Medulla oblongata (tissue), 1 donor: ENCODE measurements at regions not wholly inside any gene's neighbourhood (a gene's known extent, or its start where the extent isn't known, plus 50 kb on each side); places are given as distances from the start of the nearest gene placed in this dataset.

ENCODE experiments used
- DNase-seq: peaks from one replicate; pipeline ENCODE4 v3.0.0-alpha.2; 2015; ENCODE audit errors: extremely low spot score

- DNase-seq = no peak
These were observed 758.2 kb upstream of the CDH7 start for GRCh38 chr18:64992654-64993053.

GRCh38 chr18:64991102-64991501, 759.7 kb upstream of the CDH7 start:
- DNase-seq = no peak

- no peak for DNase-seq
These were observed 763.8 kb upstream of the CDH7 start for GRCh38 chr18:64986906-64987495.

GRCh38 chr18:64983497-64984238, 767.1 kb upstream of the CDH7 start:
- no peak for DNase-seq

GRCh38 chr18:64982414-64983055, 768.3 kb upstream of the CDH7 start:
- no peak for DNase-seq

- no peak for DNase-seq
These were observed 768.9 kb upstream of the CDH7 start for GRCh38 chr18:64981915-64982314.

GRCh38 chr18:64979791-64980190, 771.0 kb upstream of the CDH7 start:
- no peak for DNase-seq

GRCh38 chr18:64974391-64975125, 776.3 kb upstream of the CDH7 start:
- no peak for DNase-seq

- no peak for DNase-seq
These were observed 778.3 kb upstream of the CDH7 start for GRCh38 chr18:64972545-64972944.

- DNase-seq = peak; percentile 7
These were observed 784.1 kb upstream of the CDH7 start for GRCh38 chr18:64966667-64967066.

GRCh38 chr18:64956465-64956864, 794.3 kb upstream of the CDH7 start:
- DNase-seq = no peak

- no peak for DNase-seq
These were observed 800.9 kb upstream of the CDH7 start for GRCh38 chr18:64949885-64950284.

GRCh38 chr18:64936671-64937070, 787.8 kb upstream of the LINC00305 start:
- no peak for DNase-seq

GRCh38 chr18:64929036-64929435, 780.1 kb upstream of the LINC00305 start:
- DNase-seq = no peak

GRCh38 chr18:64919971-64920570, 771.2 kb upstream of the LINC00305 start:
- no peak for DNase-seq

GRCh38 chr18:64918851-64919250, 770.0 kb upstream of the LINC00305 start:
- no peak for DNase-seq

- DNase-seq = no peak
These were observed 744.5 kb upstream of the LINC00305 start for GRCh38 chr18:64893349-64893748.

GRCh38 chr18:64888956-64889355, 740.1 kb upstream of the LINC00305 start:
- DNase-seq = no peak

GRCh38 chr18:64886995-64887394, 738.1 kb upstream of the LINC00305 start:
- no peak for DNase-seq

GRCh38 chr18:64882896-64883295, 734.0 kb upstream of the LINC00305 start:
- no peak for DNase-seq

GRCh38 chr18:64876833-64877232, 727.9 kb upstream of the LINC00305 start:
- DNase-seq = no peak
